WTC11 (cell line): ENCODE measurements at regions not wholly inside any gene's neighbourhood (a gene's known extent, or its start where the extent isn't known, plus 50 kb on each side); places are given as distances from the start of the nearest gene placed in this dataset.
"Not testable (repeated sequence)": the region's sequence is repeated elsewhere in the genome, so short reads cannot be mapped to it uniquely, and the experiment has no call there.

Experiments
- ATAC-seq: fragments of 200-7000 bp; cut with Tn5 transposase; 2 replicates; pipeline ENCODE4 v1.10.0; 2021; ENCODE audit warnings: mild to moderate bottlenecking, moderate library complexity
- CTCF ChIA-PET: fragments of 300-600 bp; sonication (Branson Sonifier 250); formaldehyde crosslinking; loops from one replicate; lab custom pipeline; 2021; ENCODE audit warnings: antibody characterized with exemption; lab: Charles Lee
- POLR2A ChIA-PET: fragments of 350-600 bp; sonication (Branson Sonifier 250); formaldehyde crosslinking; loops from one replicate; lab custom pipeline; 2021; ENCODE audit warnings: antibody characterized with exemption; lab: Charles Lee
- DNase-seq: peaks from one replicate; pipeline ENCODE4 v3.0.0; 2021; ENCODE audit warnings: low spot score
- H3K27ac Mint-ChIP-seq: 2 replicates; pipeline ENCODE4 v1.8.0; 2021; ENCODE audit warnings: mixed read lengths
- H3K27me3 Mint-ChIP-seq: 2 replicates; pipeline ENCODE4 v1.8.0; 2021; ENCODE audit warnings: low read depth, mild to moderate bottlenecking, moderate library complexity, mixed read lengths
- H3K36me3 Mint-ChIP-seq: 2 replicates; pipeline ENCODE4 v1.8.0; 2021; ENCODE audit warnings: mixed read lengths
- H3K4me1 Mint-ChIP-seq: 2 replicates; pipeline ENCODE4 v1.8.0; 2022; ENCODE audit warnings: mixed read lengths
- H3K4me3 Mint-ChIP-seq: 2 replicates; pipeline ENCODE4 v1.8.0; 2021; ENCODE audit warnings: mild to moderate bottlenecking, moderate library complexity, mixed read lengths
- H3K9me3 Mint-ChIP-seq: 2 replicates; pipeline ENCODE4 v1.8.0; 2021; ENCODE audit warnings: mixed read lengths
- FOXJ3 ChIP-seq: sonication (generic); formaldehyde crosslinking; IDR thresholded peaks from 2 replicates; pipeline ENCODE4 v1.9.0; 2021; ENCODE audit warnings: missing genetic modification reagents, mild to moderate bottlenecking, borderline replicate concordance
- GRHL2 ChIP-seq: fragments of 250-450 bp; sonication (Bioruptor Pico); IDR thresholded peaks from 2 replicates; pipeline ENCODE4 v1.8.0; 2022; ENCODE audit warnings: mild to moderate bottlenecking, moderate library complexity; ENCODE audit not compliant: insufficient replicate concordance, severe bottlenecking
- IRF2 ChIP-seq: sonication (generic); formaldehyde crosslinking; IDR thresholded peaks from 2 replicates; pipeline ENCODE4 v1.8.0; 2022; ENCODE audit warnings: low read depth, missing genetic modification reagents, borderline replicate concordance
- KAT7 ChIP-seq: sonication (generic); formaldehyde crosslinking; IDR thresholded peaks from 2 replicates; pipeline ENCODE4 v1.8.1; 2023; ENCODE audit warnings: missing genetic modification reagents, mild to moderate bottlenecking, borderline replicate concordance
- NFATC4 ChIP-seq: fragments of 250-450 bp; sonication (Bioruptor Pico); IDR thresholded peaks from 2 replicates; pipeline ENCODE4 v1.9.0; 2021; ENCODE audit warnings: mild to moderate bottlenecking
- NFE2L1 ChIP-seq: sonication (generic); formaldehyde crosslinking; IDR thresholded peaks from 2 replicates; pipeline ENCODE4 v1.8.1; 2023; ENCODE audit warnings: missing genetic modification reagents
- SMAD3 ChIP-seq: sonication (generic); formaldehyde crosslinking; IDR thresholded peaks from 2 replicates; pipeline ENCODE4 v1.8.0; 2022; ENCODE audit warnings: missing genetic modification reagents, mild to moderate bottlenecking, borderline replicate concordance
- TEAD4 ChIP-seq: sonication (generic); formaldehyde crosslinking; IDR thresholded peaks from 2 replicates; pipeline ENCODE4 v1.8.0; 2022; ENCODE audit warnings: mild to moderate bottlenecking, missing genetic modification reagents
- ZNF263 ChIP-seq: sonication (generic); formaldehyde crosslinking; IDR thresholded peaks from 2 replicates; pipeline ENCODE4 v1.8.1; 2022; ENCODE audit warnings: low read depth, mild to moderate bottlenecking, moderate library complexity, missing genetic modification reagents
- ZNF416 ChIP-seq: fragments of 250-450 bp; sonication (Bioruptor Pico); IDR thresholded peaks from 2 replicates; pipeline ENCODE4 v1.9.0; 2021; ENCODE audit warnings: mild to moderate bottlenecking, inconsistent platforms
- TF ChIP-seq, protein P1 (sequence below): sonication (generic); formaldehyde crosslinking; IDR thresholded peaks from 2 replicates; pipeline ENCODE4 v1.8.1; 2023; ENCODE audit warnings: mild to moderate bottlenecking, missing genetic modification reagents, moderate library complexity
- TF ChIP-seq, protein P2 (sequence below): sonication (generic); formaldehyde crosslinking; IDR thresholded peaks from 2 replicates; pipeline ENCODE4 v1.8.0; 2023; ENCODE audit warnings: missing genetic modification reagents, mild to moderate bottlenecking, borderline replicate concordance
- TF ChIP-seq, protein P3 (sequence below): sonication (generic); formaldehyde crosslinking; IDR thresholded peaks from 2 replicates; pipeline ENCODE4 v1.8.1; 2023; ENCODE audit warnings: mild to moderate bottlenecking, missing genetic modification reagents, moderate library complexity
- TF ChIP-seq, protein P4 (sequence below): sonication (generic); formaldehyde crosslinking; IDR thresholded peaks from 2 replicates; pipeline ENCODE4 v1.8.0; 2023; ENCODE audit warnings: mild to moderate bottlenecking, missing genetic modification reagents
- TF ChIP-seq, protein P5 (sequence below): sonication (generic); formaldehyde crosslinking; IDR thresholded peaks from 2 replicates; pipeline ENCODE4 v1.8.1; 2023; ENCODE audit warnings: mild to moderate bottlenecking, moderate library complexity, missing genetic modification reagents
- TF ChIP-seq, protein P6 (sequence below): sonication (generic); formaldehyde crosslinking; IDR thresholded peaks from 2 replicates; pipeline ENCODE4 v1.8.0; 2022; ENCODE audit warnings: mild to moderate bottlenecking, missing genetic modification reagents

DNA sequence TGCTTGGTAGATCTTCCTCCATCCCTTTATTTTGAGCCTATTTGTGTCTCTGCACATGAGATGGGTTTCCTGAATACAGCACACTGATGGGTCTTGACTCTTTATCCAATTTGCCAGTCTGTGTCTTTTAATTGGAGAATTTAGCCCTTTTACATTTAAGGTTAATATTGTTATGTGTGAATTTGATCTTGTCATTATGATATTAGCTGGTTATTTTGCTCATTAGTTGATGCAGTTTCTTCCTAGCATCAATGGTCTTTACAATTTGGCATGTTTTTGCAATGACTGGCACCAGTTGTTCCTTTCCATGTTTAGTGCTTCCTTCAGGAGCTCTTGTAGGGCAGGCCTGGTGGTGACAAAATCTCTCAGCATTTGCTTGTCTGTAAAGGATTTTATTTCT, 72.4 kb downstream of the HNRNPD start:
- DNase-seq, ATAC-seq, H3K4me1 Mint-ChIP-seq, H3K4me3 Mint-ChIP-seq, H3K27me3 Mint-ChIP-seq, H3K27ac Mint-ChIP-seq, POLR2A ChIA-PET: not testable (repeated sequence)
- CTCF ChIA-PET, result interaction anchor here (3.4 kb wide), 1 partner anchor 16 kb away, joined by 12 read pairs; no protein-coding TSS in a partner anchor
- H3K36me3 Mint-ChIP-seq, result peaks cover 12% of the 10 kb centered on the region
- peaks cover 44% of the 10 kb centered on the region for H3K9me3 Mint-ChIP-seq

DNA sequence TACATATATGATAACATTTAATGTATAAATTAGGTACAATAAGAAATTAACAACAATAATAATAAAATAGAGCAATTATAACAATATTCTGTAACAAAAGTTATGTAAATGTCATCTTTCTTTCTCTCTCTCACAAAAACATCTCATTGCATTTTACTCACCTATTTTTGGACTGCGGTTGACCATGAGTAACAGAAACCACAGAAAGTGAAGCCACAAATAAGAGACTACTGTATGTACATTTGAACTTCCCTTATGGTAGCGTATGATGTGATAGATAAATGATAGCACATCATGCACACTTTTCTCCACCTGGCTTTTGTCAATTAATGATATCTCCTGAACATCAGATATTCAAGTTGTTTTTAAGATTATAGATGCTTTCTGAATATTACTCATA, 80.5 kb downstream of the HNRNPD start:
- ChIA-PET CTCF (no interaction called here), POLR2A (no interaction called here)
- no peak overlapping the region for H3K4me3 Mint-ChIP-seq
- ATAC-seq, result no peak
- DNase-seq, result no peak
- H3K9me3 Mint-ChIP-seq, result 0 out of 2 replicates have a peak, but pooled peaks cover 8% of the 10 kb centered on the region
- TF ChIP-seq, protein P1, sequence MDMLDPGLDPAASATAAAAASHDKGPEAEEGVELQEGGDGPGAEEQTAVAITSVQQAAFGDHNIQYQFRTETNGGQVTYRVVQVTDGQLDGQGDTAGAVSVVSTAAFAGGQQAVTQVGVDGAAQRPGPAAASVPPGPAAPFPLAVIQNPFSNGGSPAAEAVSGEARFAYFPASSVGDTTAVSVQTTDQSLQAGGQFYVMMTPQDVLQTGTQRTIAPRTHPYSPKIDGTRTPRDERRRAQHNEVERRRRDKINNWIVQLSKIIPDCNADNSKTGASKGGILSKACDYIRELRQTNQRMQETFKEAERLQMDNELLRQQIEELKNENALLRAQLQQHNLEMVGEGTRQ, result no peak
- TF ChIP-seq IRF2 (no peak), TEAD4 (CRISPR knock-in tag) (no peak), NFATC4 (CRISPR knock-in tag) (no peak), SMAD3 (no peak), NFE2L1 (CRISPR knock-in tag) (no peak), FOXJ3 (CRISPR knock-in tag) (no peak), ZNF416 (CRISPR knock-in tag) (no peak), KAT7 (CRISPR knock-in tag) (no peak), GRHL2 (no peak), ZNF263 (CRISPR knock-in tag) (no peak)
- TF ChIP-seq, protein P2, sequence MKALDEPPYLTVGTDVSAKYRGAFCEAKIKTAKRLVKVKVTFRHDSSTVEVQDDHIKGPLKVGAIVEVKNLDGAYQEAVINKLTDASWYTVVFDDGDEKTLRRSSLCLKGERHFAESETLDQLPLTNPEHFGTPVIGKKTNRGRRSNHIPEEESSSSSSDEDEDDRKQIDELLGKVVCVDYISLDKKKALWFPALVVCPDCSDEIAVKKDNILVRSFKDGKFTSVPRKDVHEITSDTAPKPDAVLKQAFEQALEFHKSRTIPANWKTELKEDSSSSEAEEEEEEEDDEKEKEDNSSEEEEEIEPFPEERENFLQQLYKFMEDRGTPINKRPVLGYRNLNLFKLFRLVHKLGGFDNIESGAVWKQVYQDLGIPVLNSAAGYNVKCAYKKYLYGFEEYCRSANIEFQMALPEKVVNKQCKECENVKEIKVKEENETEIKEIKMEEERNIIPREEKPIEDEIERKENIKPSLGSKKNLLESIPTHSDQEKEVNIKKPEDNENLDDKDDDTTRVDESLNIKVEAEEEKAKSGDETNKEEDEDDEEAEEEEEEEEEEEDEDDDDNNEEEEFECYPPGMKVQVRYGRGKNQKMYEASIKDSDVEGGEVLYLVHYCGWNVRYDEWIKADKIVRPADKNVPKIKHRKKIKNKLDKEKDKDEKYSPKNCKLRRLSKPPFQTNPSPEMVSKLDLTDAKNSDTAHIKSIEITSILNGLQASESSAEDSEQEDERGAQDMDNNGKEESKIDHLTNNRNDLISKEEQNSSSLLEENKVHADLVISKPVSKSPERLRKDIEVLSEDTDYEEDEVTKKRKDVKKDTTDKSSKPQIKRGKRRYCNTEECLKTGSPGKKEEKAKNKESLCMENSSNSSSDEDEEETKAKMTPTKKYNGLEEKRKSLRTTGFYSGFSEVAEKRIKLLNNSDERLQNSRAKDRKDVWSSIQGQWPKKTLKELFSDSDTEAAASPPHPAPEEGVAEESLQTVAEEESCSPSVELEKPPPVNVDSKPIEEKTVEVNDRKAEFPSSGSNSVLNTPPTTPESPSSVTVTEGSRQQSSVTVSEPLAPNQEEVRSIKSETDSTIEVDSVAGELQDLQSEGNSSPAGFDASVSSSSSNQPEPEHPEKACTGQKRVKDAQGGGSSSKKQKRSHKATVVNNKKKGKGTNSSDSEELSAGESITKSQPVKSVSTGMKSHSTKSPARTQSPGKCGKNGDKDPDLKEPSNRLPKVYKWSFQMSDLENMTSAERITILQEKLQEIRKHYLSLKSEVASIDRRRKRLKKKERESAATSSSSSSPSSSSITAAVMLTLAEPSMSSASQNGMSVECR (CRISPR knock-in tag), result no peak
- TF ChIP-seq, protein P3, sequence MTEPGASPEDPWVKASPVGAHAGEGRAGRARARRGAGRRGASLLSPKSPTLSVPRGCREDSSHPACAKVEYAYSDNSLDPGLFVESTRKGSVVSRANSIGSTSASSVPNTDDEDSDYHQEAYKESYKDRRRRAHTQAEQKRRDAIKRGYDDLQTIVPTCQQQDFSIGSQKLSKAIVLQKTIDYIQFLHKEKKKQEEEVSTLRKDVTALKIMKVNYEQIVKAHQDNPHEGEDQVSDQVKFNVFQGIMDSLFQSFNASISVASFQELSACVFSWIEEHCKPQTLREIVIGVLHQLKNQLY (CRISPR knock-in tag), result no peak
- TF ChIP-seq, protein P4, sequence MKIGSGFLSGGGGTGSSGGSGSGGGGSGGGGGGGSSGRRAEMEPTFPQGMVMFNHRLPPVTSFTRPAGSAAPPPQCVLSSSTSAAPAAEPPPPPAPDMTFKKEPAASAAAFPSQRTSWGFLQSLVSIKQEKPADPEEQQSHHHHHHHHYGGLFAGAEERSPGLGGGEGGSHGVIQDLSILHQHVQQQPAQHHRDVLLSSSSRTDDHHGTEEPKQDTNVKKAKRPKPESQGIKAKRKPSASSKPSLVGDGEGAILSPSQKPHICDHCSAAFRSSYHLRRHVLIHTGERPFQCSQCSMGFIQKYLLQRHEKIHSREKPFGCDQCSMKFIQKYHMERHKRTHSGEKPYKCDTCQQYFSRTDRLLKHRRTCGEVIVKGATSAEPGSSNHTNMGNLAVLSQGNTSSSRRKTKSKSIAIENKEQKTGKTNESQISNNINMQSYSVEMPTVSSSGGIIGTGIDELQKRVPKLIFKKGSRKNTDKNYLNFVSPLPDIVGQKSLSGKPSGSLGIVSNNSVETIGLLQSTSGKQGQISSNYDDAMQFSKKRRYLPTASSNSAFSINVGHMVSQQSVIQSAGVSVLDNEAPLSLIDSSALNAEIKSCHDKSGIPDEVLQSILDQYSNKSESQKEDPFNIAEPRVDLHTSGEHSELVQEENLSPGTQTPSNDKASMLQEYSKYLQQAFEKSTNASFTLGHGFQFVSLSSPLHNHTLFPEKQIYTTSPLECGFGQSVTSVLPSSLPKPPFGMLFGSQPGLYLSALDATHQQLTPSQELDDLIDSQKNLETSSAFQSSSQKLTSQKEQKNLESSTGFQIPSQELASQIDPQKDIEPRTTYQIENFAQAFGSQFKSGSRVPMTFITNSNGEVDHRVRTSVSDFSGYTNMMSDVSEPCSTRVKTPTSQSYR (CRISPR knock-in tag), result no peak
- TF ChIP-seq, protein P5, sequence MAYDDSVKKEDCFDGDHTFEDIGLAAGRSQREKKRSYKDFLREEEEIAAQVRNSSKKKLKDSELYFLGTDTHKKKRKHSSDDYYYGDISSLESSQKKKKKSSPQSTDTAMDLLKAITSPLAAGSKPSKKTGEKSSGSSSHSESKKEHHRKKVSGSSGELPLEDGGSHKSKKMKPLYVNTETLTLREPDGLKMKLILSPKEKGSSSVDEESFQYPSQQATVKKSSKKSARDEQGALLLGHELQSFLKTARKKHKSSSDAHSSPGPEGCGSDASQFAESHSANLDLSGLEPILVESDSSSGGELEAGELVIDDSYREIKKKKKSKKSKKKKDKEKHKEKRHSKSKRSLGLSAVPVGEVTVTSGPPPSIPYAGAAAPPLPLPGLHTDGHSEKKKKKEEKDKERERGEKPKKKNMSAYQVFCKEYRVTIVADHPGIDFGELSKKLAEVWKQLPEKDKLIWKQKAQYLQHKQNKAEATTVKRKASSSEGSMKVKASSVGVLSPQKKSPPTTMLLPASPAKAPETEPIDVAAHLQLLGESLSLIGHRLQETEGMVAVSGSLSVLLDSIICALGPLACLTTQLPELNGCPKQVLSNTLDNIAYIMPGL (CRISPR knock-in tag), result no peak
- TF ChIP-seq, protein P6, sequence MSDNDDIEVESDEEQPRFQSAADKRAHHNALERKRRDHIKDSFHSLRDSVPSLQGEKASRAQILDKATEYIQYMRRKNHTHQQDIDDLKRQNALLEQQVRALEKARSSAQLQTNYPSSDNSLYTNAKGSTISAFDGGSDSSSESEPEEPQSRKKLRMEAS, result no peak
- no peaks in the 10 kb centered on the region for H3K36me3 Mint-ChIP-seq
- no peaks in the 10 kb centered on the region for H3K4me1 Mint-ChIP-seq
- H3K27me3 Mint-ChIP-seq, result no peaks in the 10 kb centered on the region; the same call in 1 of the 2 replicates
- no peak overlapping the region for H3K27ac Mint-ChIP-seq
